H9 (cell line): ENCODE measurements at regions not wholly inside any gene's neighbourhood (a gene's known extent, or its start where the extent isn't known, plus 50 kb on each side); places are given as distances from the start of the nearest gene placed in this dataset.
"Not testable (repeated sequence)": the region's sequence is repeated elsewhere in the genome, so short reads cannot be mapped to it uniquely, and the experiment has no call there.

Experiments
- DNase-seq: peaks from one replicate; pipeline ENCODE4 v3.0.0-alpha.2; 2017
- H2AFZ ChIP-seq: one replicate; pipeline ENCODE4 v1.6.1; 2013; ENCODE audit warnings: mild to moderate bottlenecking, low read length, control low read depth, moderate library complexity
- H2AK5ac ChIP-seq: 2 replicates; pipeline ENCODE4 v1.6.1; 2013; ENCODE audit warnings: low read length, control low read depth, mixed read lengths; ENCODE audit not compliant: insufficient read length
- H2BK120ac ChIP-seq: one replicate; pipeline ENCODE4 v1.6.1; 2013; ENCODE audit warnings: low read depth, mild to moderate bottlenecking, low read length, control low read depth, inconsistent platforms; ENCODE audit not compliant: poor library complexity, severe bottlenecking
- H2BK12ac ChIP-seq: 2 replicates; pipeline ENCODE4 v1.6.1; 2013; ENCODE audit warnings: low read length, control low read depth, mixed read lengths, low read depth; ENCODE audit not compliant: insufficient read length
- H2BK15ac ChIP-seq: 2 replicates; pipeline ENCODE4 v1.6.1; 2013; ENCODE audit warnings: low read depth, low read length, control low read depth
- H2BK20ac ChIP-seq: one replicate; pipeline ENCODE4 v1.6.1; 2013; ENCODE audit warnings: low read depth, mild to moderate bottlenecking, low read length, control low read depth, inconsistent platforms; ENCODE audit not compliant: poor library complexity, severe bottlenecking
- H2BK5ac ChIP-seq: 2 replicates; pipeline ENCODE4 v1.6.1; 2013; ENCODE audit warnings: low read length, control low read depth, mixed read lengths; ENCODE audit not compliant: insufficient read length
- H3K14ac ChIP-seq: 2 replicates; pipeline ENCODE4 v1.6.1; 2013; ENCODE audit warnings: low read length, control low read depth; ENCODE audit not compliant: insufficient read depth
- H3K18ac ChIP-seq: 2 replicates; pipeline ENCODE4 v1.6.1; 2013; ENCODE audit warnings: low read depth, mild to moderate bottlenecking, mixed read lengths, low read length, control low read depth; ENCODE audit not compliant: insufficient read length
- H3K23ac ChIP-seq: 2 replicates; pipeline ENCODE4 v1.6.1; 2013; ENCODE audit warnings: low read length, control low read depth, mixed read lengths, low read depth; ENCODE audit not compliant: insufficient read length
- H3K23me2 ChIP-seq: 2 replicates; pipeline ENCODE4 v1.6.1; 2013; ENCODE audit warnings: low read depth, mild to moderate bottlenecking, mixed read lengths, low read length, control low read depth; ENCODE audit not compliant: insufficient read length, poor library complexity, severe bottlenecking
- H3K27ac ChIP-seq: 2 replicates; pipeline ENCODE4 v1.5.1; 2013; ENCODE audit warnings: low read length, control low read depth, mixed read lengths, low read depth; ENCODE audit not compliant: insufficient read length
- H3K27me3 ChIP-seq: 2 replicates; pipeline ENCODE4 v1.6.1; 2013; ENCODE audit warnings: low read length, control low read depth, inconsistent platforms; ENCODE audit not compliant: insufficient read depth
- H3K4ac ChIP-seq: 2 replicates; pipeline ENCODE4 v1.6.1; 2013; ENCODE audit warnings: low read depth, mild to moderate bottlenecking, control low read depth, inconsistent platforms, low read length, moderate library complexity
- H3K4me1 ChIP-seq: 2 replicates; pipeline ENCODE4 v1.6.1; 2013; ENCODE audit warnings: low read length, control low read depth, inconsistent platforms; ENCODE audit not compliant: insufficient read depth
- H3K4me2 ChIP-seq: 2 replicates; pipeline ENCODE4 v1.6.1; 2013; ENCODE audit warnings: low read length, control low read depth, mixed read lengths; ENCODE audit not compliant: insufficient read length, insufficient read depth
- H3K56ac ChIP-seq: 2 replicates; pipeline ENCODE4 v1.6.1; 2013; ENCODE audit warnings: low read depth, mild to moderate bottlenecking, mixed read lengths, low read length, control low read depth; ENCODE audit not compliant: insufficient read length
- H3K79me1 ChIP-seq: 2 replicates; pipeline ENCODE4 v1.6.1; 2013; ENCODE audit warnings: low read depth, mild to moderate bottlenecking, moderate library complexity, low read length, control low read depth, inconsistent platforms; ENCODE audit not compliant: insufficient read depth, poor library complexity, severe bottlenecking
- H3K79me2 ChIP-seq: 2 replicates; pipeline ENCODE4 v1.6.1; 2013; ENCODE audit warnings: low read length, control low read depth, inconsistent platforms; ENCODE audit not compliant: insufficient read depth
- H3K9ac ChIP-seq: 2 replicates; pipeline ENCODE4 v1.6.1; 2013; ENCODE audit warnings: low read length, control low read depth, mixed read lengths; ENCODE audit not compliant: insufficient read length; ENCODE audit errors: extremely low read depth
- H3K9me3 ChIP-seq: one replicate; pipeline ENCODE4 v1.6.1; 2013; ENCODE audit warnings: low read depth, low read length, inconsistent platforms; ENCODE audit not compliant: control insufficient read depth
- H3T11ph ChIP-seq: one replicate; pipeline ENCODE4 v1.6.1; 2013; ENCODE audit warnings: mild to moderate bottlenecking, low read length, control low read depth, inconsistent platforms
- H4K20me1 ChIP-seq: one replicate; pipeline ENCODE4 v1.6.1; 2013; ENCODE audit not compliant: control insufficient read depth, insufficient read length, insufficient read depth
- H4K5ac ChIP-seq: 2 replicates; pipeline ENCODE4 v1.6.1; 2013; ENCODE audit warnings: low read depth, mild to moderate bottlenecking, mixed read lengths, low read length, control low read depth; ENCODE audit not compliant: insufficient read length
- H4K8ac ChIP-seq: replicated peaks from 2 replicates; pipeline ENCODE4 v1.6.1; 2013; ENCODE audit warnings: low read length, control low read depth, mixed read lengths, low read depth; ENCODE audit not compliant: insufficient read length
- H4K91ac ChIP-seq: 2 replicates; pipeline ENCODE4 v1.6.1; 2013; ENCODE audit warnings: low read depth, mild to moderate bottlenecking, moderate library complexity, mixed read lengths, low read length, control low read depth; ENCODE audit not compliant: insufficient read length
- H3K27ac Mint-ChIP-seq, 3 experiments: 2 replicates in 2 of 3; 3 replicates in 1 of 3; pipeline ENCODE4 v1.8.0; 2020 to 2021; ENCODE audit warnings: mixed read lengths in 3 of 3, mild to moderate bottlenecking in 1 of 3, moderate library complexity in 1 of 3
- H3K27me3 Mint-ChIP-seq: 2 replicates; pipeline ENCODE4 v1.8.0; 2021; ENCODE audit warnings: low read depth, mild to moderate bottlenecking, moderate library complexity, mixed read lengths
- H3K36me3 Mint-ChIP-seq, 3 experiments: 2 replicates in 2 of 3; 3 replicates in 1 of 3; pipeline ENCODE4 v1.8.0; 2020 to 2021; ENCODE audit warnings: low read depth in 3 of 3, mixed read lengths in 3 of 3; ENCODE audit not compliant: insufficient read depth in 1 of 3
- H3K4me1 Mint-ChIP-seq, 2 experiments: 2 replicates each; pipeline ENCODE4 v1.8.0; 2020; ENCODE audit warnings: mixed read lengths in 2 of 2
- H3K4me3 Mint-ChIP-seq, 2 experiments: 2 replicates in 1 of 2; 3 replicates in 1 of 2; pipeline ENCODE4 v1.8.0; 2020 to 2021; ENCODE audit warnings: mild to moderate bottlenecking in 2 of 2, mixed read lengths in 2 of 2, moderate library complexity in 1 of 2
- H3K9me3 Mint-ChIP-seq, 2 experiments: 2 replicates in 1 of 2; 3 replicates in 1 of 2; pipeline ENCODE4 v1.8.0; 2020; ENCODE audit warnings: mild to moderate bottlenecking in 2 of 2, mixed read lengths in 2 of 2, moderate library complexity in 1 of 2
- WGBS: extraction: QIAGEN DNeasy Blood & Tissue Kit; methylation state at CpG from one replicate; pipeline ENCODE4 v1.1.7; 2013; ENCODE audit warnings: missing lambda C conversion rate, low lambda C conversion rate, mixed read lengths; ENCODE audit not compliant: insufficient read length; ENCODE audit errors: extremely low coverage; 5-methylcytosine and 5-hydroxymethylcytosine counted together

DNA sequence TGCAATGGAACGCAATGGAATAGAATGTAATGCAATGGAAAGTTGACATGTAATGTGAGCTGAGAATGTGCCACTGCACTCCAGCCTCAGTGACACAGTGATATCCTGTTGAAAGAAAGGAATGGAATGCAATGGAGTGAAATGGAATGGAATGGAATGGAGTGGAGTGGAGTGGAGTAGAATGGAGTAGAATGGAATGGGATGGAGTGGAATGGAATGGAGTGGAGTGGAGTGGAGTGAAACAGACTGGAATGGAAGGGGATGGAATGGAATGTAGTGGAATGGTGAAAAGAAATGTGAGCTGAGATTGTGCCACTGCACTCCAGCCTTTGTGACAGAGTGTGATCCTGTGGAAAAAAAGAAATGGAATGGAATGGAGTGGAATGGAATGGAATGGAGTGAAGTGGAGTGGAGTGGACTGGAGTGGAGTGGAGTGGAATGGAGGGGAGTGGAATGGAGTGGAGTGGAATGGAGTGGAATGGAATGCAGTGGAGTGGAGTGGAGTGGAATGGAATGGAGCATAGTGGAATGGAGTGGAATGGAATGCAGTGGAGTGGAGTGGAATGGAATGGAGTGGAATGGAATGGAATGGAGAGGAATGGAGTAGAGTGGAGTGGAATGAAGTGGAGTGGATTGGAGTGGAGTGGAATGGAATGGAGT is 604.2 kb downstream of the TP53TG3F start:
- 100% methylated on average over 1 of the region's 1 CpG for WGBS
- not testable (repeated sequence) for H3K79me1 ChIP-seq, H3K18ac ChIP-seq, H2BK20ac ChIP-seq, H3K4me3 Mint-ChIP-seq, H3K23me2 ChIP-seq, H4K5ac ChIP-seq, H4K20me1 ChIP-seq, H2BK120ac ChIP-seq, H3K27ac Mint-ChIP-seq, H4K8ac ChIP-seq, H3K4me2 ChIP-seq, H2BK12ac ChIP-seq, H3K9ac ChIP-seq, H4K91ac ChIP-seq, H3K4ac ChIP-seq, H3K56ac ChIP-seq, H2BK5ac ChIP-seq, H3K14ac ChIP-seq, H2AK5ac ChIP-seq, H3K27ac ChIP-seq, H3T11ph ChIP-seq, H3K23ac ChIP-seq, H3K27me3 ChIP-seq, H3K4me1 ChIP-seq, H3K79me2 ChIP-seq, H2AFZ ChIP-seq, DNase-seq, H2BK15ac ChIP-seq, H3K4me1 Mint-ChIP-seq
- Mint-ChIP-seq H3K36me3 (peaks cover 42 to 48% (median 47%) of the 10 kb centered on the region in 3 experiments), H3K9me3 (peaks cover 55 to 65% of the 10 kb centered on the region in 2 experiments), H3K27me3 (peaks cover 14% of the 10 kb centered on the region)
- peaks cover 52% of the 10 kb centered on the region for H3K9me3 ChIP-seq

DNA sequence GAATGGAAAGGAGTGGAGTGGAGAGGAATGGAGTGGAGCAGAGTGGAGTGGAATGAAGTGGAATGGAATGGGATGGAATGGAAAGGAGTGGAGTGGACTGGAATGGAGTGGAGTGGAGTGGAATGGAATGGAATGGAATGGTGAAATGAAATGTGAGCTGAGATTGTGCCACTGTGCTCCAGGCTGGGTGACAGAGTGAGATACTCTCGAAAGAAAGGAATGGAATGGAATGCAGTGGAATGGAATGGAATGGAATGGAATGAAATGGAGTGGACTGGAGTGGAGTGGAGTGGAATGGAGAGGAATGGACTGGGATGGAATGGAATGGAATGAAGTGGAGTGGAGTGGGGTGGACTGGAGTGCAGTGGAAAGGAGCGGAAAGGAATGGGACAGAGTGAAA is 605.2 kb downstream of the TP53TG3F start:
- not testable (repeated sequence) for H3K9ac ChIP-seq, DNase-seq, H3K4me1 Mint-ChIP-seq, H2BK120ac ChIP-seq, H3T11ph ChIP-seq, H3K79me2 ChIP-seq, H3K27ac ChIP-seq, H2AK5ac ChIP-seq, H4K91ac ChIP-seq, H2BK12ac ChIP-seq, H4K8ac ChIP-seq, H3K4ac ChIP-seq, H2BK15ac ChIP-seq, H2BK20ac ChIP-seq, H3K23me2 ChIP-seq, H3K4me2 ChIP-seq, H4K5ac ChIP-seq, H3K18ac ChIP-seq, H2BK5ac ChIP-seq, H3K14ac ChIP-seq, H3K4me1 ChIP-seq, H3K56ac ChIP-seq, H3K79me1 ChIP-seq, H3K27ac Mint-ChIP-seq, H4K20me1 ChIP-seq, H3K27me3 ChIP-seq, H3K23ac ChIP-seq, H2AFZ ChIP-seq
- peaks cover 42 to 51% (median 49%) of the 10 kb centered on the region in 3 experiments for H3K36me3 Mint-ChIP-seq
- H3K4me3 Mint-ChIP-seq = peak overlapping the region in 1 of 2 experiments; percentile 33; a peak in 1 of 5 replicates
- peaks cover 53 to 72% of the 10 kb centered on the region in 2 experiments for H3K9me3 Mint-ChIP-seq
- peaks cover 15% of the 10 kb centered on the region for H3K27me3 Mint-ChIP-seq
- peaks cover 52% of the 10 kb centered on the region for H3K9me3 ChIP-seq
- WGBS = no CpG with 5 or more reads among the region's 2 CpGs
